Gastrocnemius medialis (tissue), 4 donors: ENCODE measurements at regions not wholly inside any gene's neighbourhood (a gene's known extent, or its start where the extent isn't known, plus 50 kb on each side); places are given as distances from the start of the nearest gene placed in this dataset.

Experiments used
- POLR2A ChIP-seq, 2 donors: fragments of 450-650 bp; IDR thresholded peaks; one replicate each; pipeline ENCODE4 v1.6.1; 2017; ENCODE audit warnings: antibody characterized with exemption in 2 of 2, mild to moderate bottlenecking in 2 of 2, moderate library complexity in 2 of 2
- TF ChIP-seq, protein P1 (sequence below), 5 experiments: fragments of 450-650 bp in 3 of 5; fragments of 200-600 bp in 2 of 5; sonication (generic) in 2 of 5; IDR thresholded peaks in 4 of 5; conservative IDR thresholded peaks in 1 of 5; 1 replicate in 4 of 5; 2 replicates in 1 of 5; pipeline ENCODE4 v1.5.1; 2016 to 2019; ENCODE audit warnings: antibody characterized with exemption in 5 of 5, mild to moderate bottlenecking in 3 of 5, moderate library complexity in 3 of 5

GRCh38 chr14:34195964-34196363, 245.1 kb upstream of the EGLN3 start:
- no peak for TF ChIP-seq POLR2A (IDR thresholded peaks at IDR 0.05)
- TF ChIP-seq, protein P1, sequence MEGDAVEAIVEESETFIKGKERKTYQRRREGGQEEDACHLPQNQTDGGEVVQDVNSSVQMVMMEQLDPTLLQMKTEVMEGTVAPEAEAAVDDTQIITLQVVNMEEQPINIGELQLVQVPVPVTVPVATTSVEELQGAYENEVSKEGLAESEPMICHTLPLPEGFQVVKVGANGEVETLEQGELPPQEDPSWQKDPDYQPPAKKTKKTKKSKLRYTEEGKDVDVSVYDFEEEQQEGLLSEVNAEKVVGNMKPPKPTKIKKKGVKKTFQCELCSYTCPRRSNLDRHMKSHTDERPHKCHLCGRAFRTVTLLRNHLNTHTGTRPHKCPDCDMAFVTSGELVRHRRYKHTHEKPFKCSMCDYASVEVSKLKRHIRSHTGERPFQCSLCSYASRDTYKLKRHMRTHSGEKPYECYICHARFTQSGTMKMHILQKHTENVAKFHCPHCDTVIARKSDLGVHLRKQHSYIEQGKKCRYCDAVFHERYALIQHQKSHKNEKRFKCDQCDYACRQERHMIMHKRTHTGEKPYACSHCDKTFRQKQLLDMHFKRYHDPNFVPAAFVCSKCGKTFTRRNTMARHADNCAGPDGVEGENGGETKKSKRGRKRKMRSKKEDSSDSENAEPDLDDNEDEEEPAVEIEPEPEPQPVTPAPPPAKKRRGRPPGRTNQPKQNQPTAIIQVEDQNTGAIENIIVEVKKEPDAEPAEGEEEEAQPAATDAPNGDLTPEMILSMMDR (IDR thresholded peaks at IDR 0.05 in 4 of 5, conservative IDR thresholded peaks at IDR 0.05 in 1 of 5): no peak
